ENCODE measurements at regions not wholly inside any gene's neighbourhood (a gene's known extent, or its start where the extent isn't known, plus 50 kb on each side); places are given as distances from the start of the nearest gene placed in this dataset.

DNA sequence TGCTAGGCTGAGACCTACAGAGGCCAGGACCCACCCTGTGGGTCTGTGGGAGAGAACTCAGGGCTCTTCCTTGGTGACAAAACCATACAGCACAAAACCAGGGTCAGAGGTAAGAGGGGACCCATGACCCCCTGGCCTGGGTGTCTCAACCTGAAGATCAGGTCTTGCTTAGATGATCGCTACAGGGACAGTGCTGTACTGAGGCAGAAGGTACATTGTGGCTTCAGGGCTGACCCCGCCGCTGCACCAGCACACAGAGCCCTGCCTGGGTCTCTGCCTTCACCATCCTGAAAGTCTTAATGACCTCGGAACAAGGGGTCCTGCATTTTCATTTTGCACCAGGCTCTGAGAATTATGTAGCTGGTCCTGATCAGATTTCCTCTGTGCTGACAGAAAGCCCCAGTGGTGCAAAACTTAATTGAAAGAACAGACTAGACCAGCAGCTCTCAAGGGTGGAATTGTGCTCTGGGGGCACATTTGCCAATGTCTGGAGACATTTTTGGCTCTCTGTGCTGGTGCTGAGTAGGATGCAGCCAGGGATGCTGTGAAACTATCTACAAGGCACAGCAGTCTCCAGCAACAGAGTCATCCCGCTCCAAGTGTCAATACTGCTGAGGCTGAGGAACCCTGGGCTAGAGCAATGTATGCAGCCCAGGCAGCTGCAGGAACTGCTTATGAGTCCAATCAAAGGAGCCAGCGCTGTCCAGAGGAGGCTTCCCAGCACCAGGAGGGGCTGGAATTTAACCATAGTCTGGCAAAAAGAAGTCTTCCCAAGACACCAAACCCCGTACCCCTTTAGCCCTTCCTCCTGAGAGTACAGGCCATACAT, 254.9 kb downstream of the ERMARD start:
- H2AK5ac ChIP-seq (ENCODE audit: low read length, severe bottlenecking): no peak overlapping the region
- WGBS: 68% methylated on average over 7 of the region's 7 CpGs
- H3K27ac ChIP-seq (ENCODE audit: low read length, poor library complexity, severe bottlenecking): no peak overlapping the region
- no peak overlapping the region for H2AFZ ChIP-seq (ENCODE audit: low read depth, low read length)
- H3K4me1 ChIP-seq (ENCODE audit: control insufficient read depth, insufficient read depth, low read depth, low read length): no peaks in the 10 kb centered on the region
- no peak overlapping the region for H3K9ac ChIP-seq (ENCODE audit: low read length)
- H3K79me1 ChIP-seq (replicated peaks; ENCODE audit: low read length, poor library complexity, severe bottlenecking): no peaks in the 10 kb centered on the region
- DNase-seq: no peak
- no peak overlapping the region for H3K4me2 ChIP-seq (ENCODE audit: low read length, poor library complexity, severe bottlenecking)
- H3K4ac ChIP-seq (ENCODE audit: low read depth in 1 of 2, low read length in 2 of 2): no peak overlapping the region
- H2BK120ac ChIP-seq (ENCODE audit: low read depth, low read length): no peak overlapping the region
- H3K9me3 ChIP-seq (ENCODE audit: control insufficient read depth, low read length): peaks cover 25% of the 10 kb centered on the region
- no peak overlapping the region for H3K23ac ChIP-seq (ENCODE audit: low read length in 2 of 2)
- H3K36me3 ChIP-seq (ENCODE audit: control insufficient read depth in 1 of 2, insufficient read depth in 2 of 2, low read depth in 1 of 2, low read length in 2 of 2): no peaks in the 10 kb centered on the region
- H2BK15ac ChIP-seq (ENCODE audit: low read depth, poor library complexity, severe bottlenecking): no peak overlapping the region
- H2BK5ac ChIP-seq (ENCODE audit: low read depth, low read length, poor library complexity, severe bottlenecking): no peak overlapping the region
- H2BK12ac ChIP-seq (ENCODE audit: low read length in 2 of 2): no peak overlapping the region
- no peak overlapping the region for H3K18ac ChIP-seq (ENCODE audit: low read depth in 1 of 2, low read length in 2 of 2)
- H4K8ac ChIP-seq (ENCODE audit: low read length): no peak overlapping the region
- H3K4me3 ChIP-seq (ENCODE audit: insufficient read depth in 1 of 2, low read depth in 1 of 2, low read length in 2 of 2): no peak overlapping the region
- H3K27me3 ChIP-seq (ENCODE audit: control insufficient read depth in 1 of 2, insufficient read depth in 1 of 2, low read length in 2 of 2): peaks cover 6 to 20% of the 10 kb centered on the region in 2 experiments
- no peak overlapping the region for H3K14ac ChIP-seq (ENCODE audit: low read length in 2 of 2)
- no peak overlapping the region for H4K91ac ChIP-seq (ENCODE audit: low read length)

DNA sequence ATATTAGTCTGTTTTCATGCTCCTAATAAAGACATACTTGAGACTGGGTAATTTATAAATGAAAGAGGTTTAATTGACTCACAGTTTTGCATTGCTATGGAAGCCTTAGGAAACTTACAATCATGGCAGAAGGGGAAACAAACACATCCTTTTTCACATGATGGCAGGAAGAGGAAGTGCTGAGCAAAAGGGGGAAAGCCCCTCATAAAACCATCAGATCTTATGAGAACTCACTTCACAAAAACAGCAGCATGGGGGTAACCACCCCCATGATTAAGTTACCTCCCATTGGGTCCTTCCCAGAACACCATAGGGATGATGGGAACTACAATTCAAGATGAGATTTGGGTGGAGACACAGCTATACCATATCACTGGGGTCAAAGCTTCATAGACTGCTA, 254.2 kb downstream of the ERMARD start:
- no peaks in the 10 kb centered on the region for H3K79me1 ChIP-seq (replicated peaks; ENCODE audit: low read length, poor library complexity, severe bottlenecking)
- H2BK15ac ChIP-seq (ENCODE audit: low read depth, poor library complexity, severe bottlenecking): no peak overlapping the region
- H2BK12ac ChIP-seq (ENCODE audit: low read length in 2 of 2): no peak overlapping the region
- H3K9me3 ChIP-seq (ENCODE audit: control insufficient read depth, low read length): peaks cover 25% of the 10 kb centered on the region
- H3K4ac ChIP-seq (ENCODE audit: low read depth in 1 of 2, low read length in 2 of 2): no peak overlapping the region
- H3K4me3 ChIP-seq (ENCODE audit: insufficient read depth in 1 of 2, low read depth in 1 of 2, low read length in 2 of 2): no peak overlapping the region
- H2AK5ac ChIP-seq (ENCODE audit: low read length, severe bottlenecking): no peak overlapping the region
- no peak overlapping the region for H2AFZ ChIP-seq (ENCODE audit: low read depth, low read length)
- H3K9ac ChIP-seq (ENCODE audit: low read length): no peak overlapping the region
- no peak overlapping the region for H3K23ac ChIP-seq (ENCODE audit: low read length in 2 of 2)
- no peak overlapping the region for H3K27ac ChIP-seq (ENCODE audit: low read length, poor library complexity, severe bottlenecking)
- H3K27me3 ChIP-seq (ENCODE audit: control insufficient read depth in 1 of 2, insufficient read depth in 1 of 2, low read length in 2 of 2): peaks cover 6 to 15% of the 10 kb centered on the region in 2 experiments
- no peak overlapping the region for H2BK5ac ChIP-seq (ENCODE audit: low read depth, low read length, poor library complexity, severe bottlenecking)
- no peak overlapping the region for H3K14ac ChIP-seq (ENCODE audit: low read length in 2 of 2)
- no peak overlapping the region for H4K91ac ChIP-seq (ENCODE audit: low read length)
- H3K18ac ChIP-seq (ENCODE audit: low read depth in 1 of 2, low read length in 2 of 2): no peak overlapping the region
- H3K4me1 ChIP-seq (ENCODE audit: control insufficient read depth, insufficient read depth, low read depth, low read length): no peaks in the 10 kb centered on the region
- DNase-seq: no peak
- no peak overlapping the region for H3K4me2 ChIP-seq (ENCODE audit: low read length, poor library complexity, severe bottlenecking)
- no peaks in the 10 kb centered on the region for H3K36me3 ChIP-seq (ENCODE audit: control insufficient read depth in 1 of 2, insufficient read depth in 2 of 2, low read depth in 1 of 2, low read length in 2 of 2)
- H4K8ac ChIP-seq (ENCODE audit: low read length): no peak overlapping the region
- no peak overlapping the region for H2BK120ac ChIP-seq (ENCODE audit: low read depth, low read length)

DNA sequence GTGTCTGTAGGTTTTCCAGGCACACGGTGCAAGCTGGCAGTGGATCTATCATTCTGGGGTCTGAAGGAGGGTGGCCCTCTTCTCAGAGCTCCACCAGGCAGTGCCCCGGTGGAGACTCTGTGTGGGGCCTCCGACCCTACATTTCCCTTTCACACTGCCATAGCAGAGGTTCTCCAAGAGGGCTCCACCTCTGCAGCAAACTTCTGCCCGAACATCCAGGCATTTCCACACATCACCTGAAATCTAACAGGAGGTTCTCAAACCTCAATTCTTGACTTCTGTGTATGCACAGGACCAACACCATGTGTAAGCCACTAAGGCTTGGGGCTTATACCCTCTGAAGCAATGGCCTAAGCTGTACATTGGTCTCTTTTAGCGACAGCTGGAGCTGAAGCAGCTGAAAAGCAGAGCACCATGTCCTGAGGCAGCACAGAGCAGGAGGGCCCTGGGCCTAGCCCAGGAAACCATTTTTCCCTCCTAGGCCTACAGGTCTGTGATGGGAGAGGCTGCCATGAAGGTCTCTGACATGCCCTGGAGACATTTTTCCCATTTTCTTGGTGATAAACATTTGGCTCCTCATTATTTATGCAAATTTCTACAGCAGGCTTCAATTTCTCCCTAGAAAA, 253.3 kb downstream of the ERMARD start:
- no peak overlapping the region for H3K23ac ChIP-seq (ENCODE audit: low read length in 2 of 2)
- H3K27me3 ChIP-seq (ENCODE audit: control insufficient read depth in 1 of 2, insufficient read depth in 1 of 2, low read length in 2 of 2): peaks cover 6 to 15% of the 10 kb centered on the region in 2 experiments
- no peaks in the 10 kb centered on the region for H3K79me1 ChIP-seq (replicated peaks; ENCODE audit: low read length, poor library complexity, severe bottlenecking)

DNA sequence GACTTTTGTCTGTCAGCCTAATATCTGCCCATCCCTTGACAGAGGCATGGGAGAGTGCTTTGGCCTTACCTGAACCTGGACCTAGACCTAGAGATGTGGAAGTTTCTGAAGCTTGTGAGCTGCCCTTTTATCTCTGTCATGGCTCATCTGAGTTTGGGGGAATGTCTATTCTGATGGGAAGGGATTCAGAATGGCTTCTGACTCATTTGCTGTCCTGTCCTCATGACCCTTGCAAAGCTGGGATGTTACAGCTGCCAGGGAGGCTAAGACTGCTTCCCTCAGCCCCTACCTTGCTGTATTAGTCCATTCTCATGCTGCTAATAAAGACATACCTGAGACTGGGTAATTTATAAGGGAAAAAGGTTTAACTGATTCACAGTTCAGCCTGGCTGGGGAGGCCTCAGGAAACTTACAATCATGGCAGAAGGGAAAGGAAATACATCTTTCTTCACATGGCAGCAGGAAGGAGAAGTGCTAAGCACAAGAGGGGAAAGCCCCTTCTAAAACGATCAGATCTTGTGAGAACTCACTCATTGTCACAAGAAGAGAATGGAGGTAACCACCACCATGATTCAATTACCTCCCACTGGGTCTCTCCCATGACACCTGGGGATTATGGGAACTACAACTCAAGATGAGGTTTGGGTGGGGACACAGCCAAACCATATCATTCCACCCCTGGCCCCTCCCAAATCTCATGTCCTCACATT, 252.2 kb downstream of the ERMARD start:
- peaks cover 25% of the 10 kb centered on the region for H3K9me3 ChIP-seq (ENCODE audit: control insufficient read depth, low read length)
- no peak overlapping the region for H4K91ac ChIP-seq (ENCODE audit: low read length)
- H3K4ac ChIP-seq (ENCODE audit: low read depth in 1 of 2, low read length in 2 of 2): no peak overlapping the region
- no peak overlapping the region for H3K4me2 ChIP-seq (ENCODE audit: low read length, poor library complexity, severe bottlenecking)
- H2BK15ac ChIP-seq (ENCODE audit: low read depth, poor library complexity, severe bottlenecking): no peak overlapping the region
- 20% methylated on average over 1 of the region's 1 CpG for WGBS
- H3K18ac ChIP-seq (ENCODE audit: low read depth in 1 of 2, low read length in 2 of 2): no peak overlapping the region
- H2BK5ac ChIP-seq (ENCODE audit: low read depth, low read length, poor library complexity, severe bottlenecking): no peak overlapping the region
- no peak overlapping the region for H2BK12ac ChIP-seq (ENCODE audit: low read length in 2 of 2)
- H3K4me3 ChIP-seq (ENCODE audit: insufficient read depth in 1 of 2, low read depth in 1 of 2, low read length in 2 of 2): no peak overlapping the region
- H3K14ac ChIP-seq (ENCODE audit: low read length in 2 of 2): no peak overlapping the region
- H3K36me3 ChIP-seq (ENCODE audit: control insufficient read depth in 1 of 2, insufficient read depth in 2 of 2, low read depth in 1 of 2, low read length in 2 of 2): no peaks in the 10 kb centered on the region
- H3K27me3 ChIP-seq (ENCODE audit: control insufficient read depth in 1 of 2, insufficient read depth in 1 of 2, low read length in 2 of 2): peaks cover 6 to 15% of the 10 kb centered on the region in 2 experiments
- H3K23ac ChIP-seq (ENCODE audit: low read length in 2 of 2): no peak overlapping the region
- H2AFZ ChIP-seq (ENCODE audit: low read depth, low read length): no peak overlapping the region
- no peak overlapping the region for H2BK120ac ChIP-seq (ENCODE audit: low read depth, low read length)
- no peak overlapping the region for H2AK5ac ChIP-seq (ENCODE audit: low read length, severe bottlenecking)
- no peaks in the 10 kb centered on the region for H3K4me1 ChIP-seq (ENCODE audit: control insufficient read depth, insufficient read depth, low read depth, low read length)
- H3K9ac ChIP-seq (ENCODE audit: low read length): no peak overlapping the region
- no peaks in the 10 kb centered on the region for H3K79me1 ChIP-seq (replicated peaks; ENCODE audit: low read length, poor library complexity, severe bottlenecking)
- no peak overlapping the region for H4K8ac ChIP-seq (ENCODE audit: low read length)
- DNase-seq: no peak
- H3K27ac ChIP-seq (ENCODE audit: low read length, poor library complexity, severe bottlenecking): no peak overlapping the region

More for the DNA sequence above, 253.3 kb downstream of the ERMARD start:
- H2BK15ac ChIP-seq (ENCODE audit: low read depth, poor library complexity, severe bottlenecking): no peak overlapping the region
- H3K4me3 ChIP-seq (ENCODE audit: insufficient read depth in 1 of 2, low read depth in 1 of 2, low read length in 2 of 2): no peak overlapping the region
- H2BK120ac ChIP-seq (ENCODE audit: low read depth, low read length): no peak overlapping the region
- no peak overlapping the region for H3K14ac ChIP-seq (ENCODE audit: low read length in 2 of 2)
- H3K9ac ChIP-seq (ENCODE audit: low read length): no peak overlapping the region
- no peak overlapping the region for H2AFZ ChIP-seq (ENCODE audit: low read depth, low read length)
- H3K36me3 ChIP-seq (ENCODE audit: control insufficient read depth in 1 of 2, insufficient read depth in 2 of 2, low read depth in 1 of 2, low read length in 2 of 2): no peaks in the 10 kb centered on the region
- H4K91ac ChIP-seq (ENCODE audit: low read length): no peak overlapping the region
- peaks cover 25% of the 10 kb centered on the region for H3K9me3 ChIP-seq (ENCODE audit: control insufficient read depth, low read length)
- H4K8ac ChIP-seq (ENCODE audit: low read length): no peak overlapping the region
- H2AK5ac ChIP-seq (ENCODE audit: low read length, severe bottlenecking): no peak overlapping the region
- H2BK5ac ChIP-seq (ENCODE audit: low read depth, low read length, poor library complexity, severe bottlenecking): no peak overlapping the region
- no peak overlapping the region for H2BK12ac ChIP-seq (ENCODE audit: low read length in 2 of 2)
- no peak overlapping the region for H3K27ac ChIP-seq (ENCODE audit: low read length, poor library complexity, severe bottlenecking)
- no peak for DNase-seq
- 62% methylated on average over 5 of the region's 5 CpGs for WGBS
- H3K4me2 ChIP-seq (ENCODE audit: low read length, poor library complexity, severe bottlenecking): no peak overlapping the region
- H3K4me1 ChIP-seq (ENCODE audit: control insufficient read depth, insufficient read depth, low read depth, low read length): no peaks in the 10 kb centered on the region
- H3K4ac ChIP-seq (ENCODE audit: low read depth in 1 of 2, low read length in 2 of 2): no peak overlapping the region
- H3K18ac ChIP-seq (ENCODE audit: low read depth in 1 of 2, low read length in 2 of 2): no peak overlapping the region

Data from mesenchymal stem cell (in vitro differentiated cells and primary cell).